ENCODE measurements at regions not wholly inside any gene's neighbourhood (a gene's known extent, or its start where the extent isn't known, plus 50 kb on each side); places are given as distances from the start of the nearest gene placed in this dataset.

DNA sequence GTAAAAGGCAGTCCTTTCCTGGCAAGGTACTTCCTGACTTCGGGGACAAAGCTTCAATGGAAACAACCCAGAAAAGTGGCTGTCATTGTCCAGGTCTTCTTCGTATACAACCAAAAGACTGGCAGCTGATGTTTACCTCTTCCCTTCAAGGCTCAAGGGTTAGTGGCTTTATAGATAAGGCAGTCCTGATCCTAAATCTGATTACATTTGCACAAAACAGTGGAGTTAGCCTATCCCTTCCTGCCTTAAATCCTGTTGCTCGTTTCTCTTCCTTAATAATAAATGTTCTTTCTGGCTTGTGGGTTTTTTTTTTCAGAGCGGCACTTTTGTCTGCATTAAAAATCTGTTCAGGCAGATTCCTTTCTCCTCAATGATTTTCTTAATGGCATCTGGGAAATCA is 169.3 kb upstream of the KCTD3 start:
- no peak overlapping the region for H3K4me3 ChIP-seq
- DNase-seq = no peak
- H3K27ac ChIP-seq = no peak overlapping the region
- intact Hi-C loops (cut with DNase I) = no loop called here
- peaks cover 0 to 12% of the 10 kb centered on the region in 2 donors for H3K9me3 ChIP-seq
- TF ChIP-seq, protein P1, sequence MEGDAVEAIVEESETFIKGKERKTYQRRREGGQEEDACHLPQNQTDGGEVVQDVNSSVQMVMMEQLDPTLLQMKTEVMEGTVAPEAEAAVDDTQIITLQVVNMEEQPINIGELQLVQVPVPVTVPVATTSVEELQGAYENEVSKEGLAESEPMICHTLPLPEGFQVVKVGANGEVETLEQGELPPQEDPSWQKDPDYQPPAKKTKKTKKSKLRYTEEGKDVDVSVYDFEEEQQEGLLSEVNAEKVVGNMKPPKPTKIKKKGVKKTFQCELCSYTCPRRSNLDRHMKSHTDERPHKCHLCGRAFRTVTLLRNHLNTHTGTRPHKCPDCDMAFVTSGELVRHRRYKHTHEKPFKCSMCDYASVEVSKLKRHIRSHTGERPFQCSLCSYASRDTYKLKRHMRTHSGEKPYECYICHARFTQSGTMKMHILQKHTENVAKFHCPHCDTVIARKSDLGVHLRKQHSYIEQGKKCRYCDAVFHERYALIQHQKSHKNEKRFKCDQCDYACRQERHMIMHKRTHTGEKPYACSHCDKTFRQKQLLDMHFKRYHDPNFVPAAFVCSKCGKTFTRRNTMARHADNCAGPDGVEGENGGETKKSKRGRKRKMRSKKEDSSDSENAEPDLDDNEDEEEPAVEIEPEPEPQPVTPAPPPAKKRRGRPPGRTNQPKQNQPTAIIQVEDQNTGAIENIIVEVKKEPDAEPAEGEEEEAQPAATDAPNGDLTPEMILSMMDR (IDR thresholded peaks at IDR 0.05) = no peak
- no peaks in the 10 kb centered on the region for H3K4me1 ChIP-seq
- no peaks in the 10 kb centered on the region for H3K36me3 ChIP-seq
- H3K27me3 ChIP-seq = no peaks in the 10 kb centered on the region
- ATAC-seq = no peak

DNA sequence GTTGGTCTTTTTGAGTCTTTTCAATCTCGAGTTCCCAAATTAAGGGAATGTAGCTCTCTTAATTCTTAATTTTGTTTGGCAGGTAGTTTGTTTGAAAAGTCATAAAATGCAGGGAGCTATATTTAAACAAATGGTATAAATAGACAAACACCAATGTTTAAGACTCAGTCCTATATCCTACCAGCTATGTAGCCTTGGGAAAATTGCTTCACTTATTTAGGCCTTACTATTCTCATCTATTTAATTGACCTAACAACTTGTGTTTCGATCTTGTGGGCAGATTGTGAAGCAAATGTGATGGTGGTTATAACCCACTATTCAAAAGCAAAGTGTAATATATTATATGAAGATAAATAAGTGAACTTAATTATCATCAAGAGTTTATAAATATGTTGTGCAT is 167.3 kb upstream of the KCTD3 start:
- H3K27me3 ChIP-seq = no peaks in the 10 kb centered on the region
- no peak for DNase-seq
- TF ChIP-seq, protein P1 (IDR thresholded peaks at IDR 0.05) = no peak
- peaks cover 0 to 7% of the 10 kb centered on the region in 2 donors for H3K9me3 ChIP-seq
- no peak overlapping the region for H3K4me3 ChIP-seq
- ATAC-seq = no peak
- intact Hi-C loops (cut with DNase I) = no loop called here
- no peaks in the 10 kb centered on the region for H3K36me3 ChIP-seq
- no peak overlapping the region for H3K27ac ChIP-seq
- no peaks in the 10 kb centered on the region for H3K4me1 ChIP-seq

DNA sequence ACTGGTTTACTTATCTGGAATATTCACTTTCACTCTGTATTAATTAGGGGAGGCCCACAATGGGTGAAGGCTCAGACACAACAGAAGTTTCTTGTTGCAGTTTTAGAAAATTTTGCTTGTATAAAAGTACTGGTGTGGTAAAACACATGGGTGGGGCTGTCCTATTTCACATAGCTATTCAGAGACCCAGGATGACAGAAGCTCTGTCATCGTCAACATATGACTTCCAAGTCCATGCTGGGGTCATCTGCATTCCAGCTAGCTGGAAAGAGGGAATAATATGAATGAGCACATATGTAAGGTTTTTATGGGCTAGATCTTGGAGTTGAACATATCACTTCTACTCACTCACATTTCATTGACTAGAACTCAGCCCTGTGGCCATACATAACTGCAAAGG is 166.4 kb upstream of the KCTD3 start:
- DNase-seq = no peak
- no peaks in the 10 kb centered on the region for H3K36me3 ChIP-seq
- TF ChIP-seq, protein P1 (IDR thresholded peaks at IDR 0.05) = no peak
- H3K4me3 ChIP-seq = no peak overlapping the region
- H3K27me3 ChIP-seq = no peaks in the 10 kb centered on the region
- no peak for ATAC-seq
- no peaks in the 10 kb centered on the region for H3K4me1 ChIP-seq
- intact Hi-C loops (cut with DNase I) = no loop called here
- H3K27ac ChIP-seq = no peak overlapping the region
- no peaks in the 10 kb centered on the region for H3K9me3 ChIP-seq

GRCh38 chr1:215402147-215402546 is 165.0 kb upstream of the KCTD3 start:
- TF ChIP-seq, protein P1 (IDR thresholded peaks at IDR 0.05) = no peak
- Histone ChIP-seq H3K27ac (no peak overlapping the region), H3K27me3 (no peaks in the 10 kb centered on the region), H3K4me1 (no peaks in the 10 kb centered on the region), H3K4me3 (no peak overlapping the region), H3K9me3 (no peaks in the 10 kb centered on the region), H3K36me3 (no peaks in the 10 kb centered on the region)
- ATAC-seq (no peak), DNase-seq (no peak)
- intact Hi-C loops (cut with DNase I) = no loop called here

- Histone ChIP-seq H3K4me1 (no peaks in the 10 kb centered on the region), H3K36me3 (no peaks in the 10 kb centered on the region), H3K27ac (no peak overlapping the region), H3K4me3 (no peak overlapping the region), H3K27me3 (no peaks in the 10 kb centered on the region), H3K9me3 (no peaks in the 10 kb centered on the region)
- DNase-seq (no peak), ATAC-seq (no peak)
- intact Hi-C loops (cut with DNase I) = no loop called here
- TF ChIP-seq, protein P1 (IDR thresholded peaks at IDR 0.05) = no peak
Observed at GRCh38 chr1:215405211-215405610, 161.9 kb upstream of the KCTD3 start.
